ENCODE measurements at regions not wholly inside any gene's neighbourhood (a gene's known extent, or its start where the extent isn't known, plus 50 kb on each side); places are given as distances from the start of the nearest gene placed in this dataset.

DNA sequence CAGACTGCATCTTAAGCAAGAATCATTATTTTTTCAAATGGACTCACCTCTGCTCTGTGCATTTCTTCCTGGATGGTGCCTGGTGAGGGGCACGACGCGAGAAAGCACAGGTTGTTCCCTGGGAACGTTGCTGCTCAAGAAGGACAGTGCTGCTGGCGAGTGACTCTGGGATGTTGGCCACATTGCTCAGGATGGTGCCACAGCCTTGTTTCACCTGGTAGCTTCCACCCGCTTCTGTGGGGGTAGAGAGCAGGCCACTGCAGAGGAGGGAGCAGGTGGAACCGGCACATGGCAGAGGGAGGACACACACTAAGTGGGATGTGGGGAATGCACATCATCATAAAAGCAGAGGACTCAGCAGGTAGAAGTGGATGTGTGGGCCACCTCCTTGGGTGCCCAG lies 444.7 kb downstream of the TCERG1L start:
- H3K4me1 Mint-ChIP-seq = no peaks in the 10 kb centered on the region
- H3K9me3 Mint-ChIP-seq = no peaks in the 10 kb centered on the region
- H3K36me3 Mint-ChIP-seq = no peaks in the 10 kb centered on the region
- no peak for DNase-seq
- peaks cover 12% of the 10 kb centered on the region for H3K27me3 Mint-ChIP-seq
- no peak overlapping the region for H3K27ac Mint-ChIP-seq
- no peak overlapping the region for H3K4me3 Mint-ChIP-seq

DNA sequence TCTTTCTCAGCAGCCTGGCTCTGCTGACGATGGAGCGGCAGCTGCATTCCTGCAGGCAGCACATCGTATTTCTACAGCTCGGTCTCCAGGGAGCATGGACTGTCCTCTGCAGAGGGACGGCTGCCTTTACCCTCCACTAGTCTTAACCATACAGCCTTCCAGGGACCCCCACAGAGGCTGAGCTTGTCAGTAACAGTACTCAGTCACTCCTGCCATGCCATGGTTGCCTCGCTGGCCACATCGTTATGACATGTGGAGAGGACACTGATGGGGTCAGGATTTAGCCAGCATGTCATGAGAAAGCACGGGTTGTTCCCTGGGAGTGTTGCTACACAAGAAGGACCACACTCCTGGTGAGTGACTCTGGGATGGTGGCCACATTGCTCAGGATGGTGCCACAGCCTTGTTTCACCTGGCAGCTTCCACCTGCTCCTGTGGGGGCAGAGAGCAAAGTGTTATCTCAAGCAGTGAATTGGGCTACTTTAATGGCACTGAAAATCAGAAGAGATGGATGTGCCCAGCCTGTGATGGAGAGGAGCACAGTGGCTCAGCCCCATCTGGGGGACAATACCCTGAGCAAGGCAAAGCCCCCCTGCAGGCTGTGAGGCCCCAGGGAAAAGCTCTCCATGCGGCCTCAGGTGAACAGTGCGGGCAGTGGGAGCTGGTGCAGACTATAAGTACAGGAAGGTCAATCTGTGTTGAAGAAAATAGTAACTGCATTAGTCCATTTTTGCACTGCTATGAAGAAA lies 443.9 kb downstream of the TCERG1L start:
- Mint-ChIP-seq H3K9me3 (no peaks in the 10 kb centered on the region), H3K4me1 (no peaks in the 10 kb centered on the region), H3K27ac (no peak overlapping the region), H3K36me3 (no peaks in the 10 kb centered on the region), H3K4me3 (no peak overlapping the region), H3K27me3 (peaks cover 15% of the 10 kb centered on the region)
- no peak for DNase-seq

DNA sequence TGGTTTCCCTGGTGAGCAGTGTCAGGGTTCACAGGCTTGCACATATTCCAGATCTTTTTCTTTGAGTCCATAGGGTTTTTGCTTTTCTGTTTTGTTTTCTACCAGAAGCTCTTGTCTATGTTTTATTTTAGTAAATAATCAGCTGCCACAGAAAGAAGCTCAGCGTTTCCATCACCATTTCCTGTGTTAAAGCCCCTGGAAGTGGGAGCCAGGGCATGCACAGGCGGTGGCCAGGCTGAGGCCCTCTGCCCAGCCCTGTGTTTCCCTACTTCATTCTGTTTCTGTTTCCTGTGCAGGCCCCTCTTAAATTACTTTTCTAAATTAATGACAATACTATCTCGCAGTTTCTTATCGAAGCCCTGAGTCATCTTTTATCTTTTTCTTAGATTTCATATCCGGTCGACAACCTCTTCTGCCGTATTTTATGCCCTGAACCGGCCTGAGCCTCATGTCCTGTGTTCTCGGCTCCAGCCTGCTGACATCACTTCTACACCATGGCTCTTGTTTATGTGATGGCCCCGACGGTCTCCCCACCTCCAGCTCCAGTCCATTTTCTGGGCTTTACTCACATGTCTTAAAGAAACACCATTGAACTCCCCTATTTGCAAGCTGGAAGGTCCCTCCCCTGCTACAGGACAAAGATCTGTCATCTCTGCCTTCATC lies 442.2 kb downstream of the TCERG1L start:
- no peaks in the 10 kb centered on the region for H3K36me3 Mint-ChIP-seq
- no peak overlapping the region for H3K4me3 Mint-ChIP-seq
- H3K4me1 Mint-ChIP-seq = no peaks in the 10 kb centered on the region
- no peak for DNase-seq
- H3K27ac Mint-ChIP-seq = no peak overlapping the region
- H3K27me3 Mint-ChIP-seq = peaks cover 15% of the 10 kb centered on the region
- H3K9me3 Mint-ChIP-seq = no peaks in the 10 kb centered on the region

DNA sequence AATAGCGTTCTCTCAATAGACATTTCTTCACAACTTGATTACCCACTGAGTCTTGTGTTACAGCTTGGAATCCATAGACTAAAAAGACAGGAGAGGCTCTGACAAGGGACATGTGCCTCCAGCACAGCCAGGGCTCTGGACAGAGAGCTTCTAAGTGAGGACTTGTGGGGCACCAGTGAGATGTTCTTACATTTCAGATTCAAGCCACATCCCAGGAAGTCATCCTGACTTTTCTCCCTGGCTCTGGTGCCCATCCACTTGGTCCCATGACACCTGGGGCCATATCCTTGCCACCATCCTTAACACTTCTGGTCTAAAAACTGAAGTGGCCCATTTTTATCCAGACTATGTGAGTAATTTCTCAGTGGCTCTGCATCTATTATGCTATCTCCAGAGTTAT lies 440.1 kb downstream of the TCERG1L start:
- H3K27me3 Mint-ChIP-seq = peaks cover 15% of the 10 kb centered on the region
- no peak for DNase-seq
- H3K9me3 Mint-ChIP-seq = no peaks in the 10 kb centered on the region
- H3K4me1 Mint-ChIP-seq = no peaks in the 10 kb centered on the region
- no peaks in the 10 kb centered on the region for H3K36me3 Mint-ChIP-seq
- no peak overlapping the region for H3K4me3 Mint-ChIP-seq
- H3K27ac Mint-ChIP-seq = no peak overlapping the region

DNA sequence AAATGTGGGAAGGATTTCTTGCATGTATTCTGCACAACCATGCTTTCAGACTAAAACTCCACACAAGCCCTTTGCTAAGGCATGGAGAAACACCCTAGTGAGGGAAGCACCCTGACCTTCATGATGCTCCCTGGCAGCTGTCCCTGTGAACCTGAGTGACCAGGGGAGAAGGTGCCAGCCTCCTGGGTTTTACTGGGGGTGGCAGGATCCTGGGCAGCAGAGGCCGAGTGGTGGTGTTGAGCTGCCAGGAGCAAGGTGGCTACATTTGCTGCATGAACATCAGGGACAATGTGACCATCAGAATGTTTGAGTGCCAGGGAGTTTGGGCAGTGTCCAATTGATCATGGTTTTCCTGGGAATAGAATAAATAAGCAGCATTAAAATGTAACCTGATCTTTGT lies 437.9 kb downstream of the TCERG1L start:
- Mint-ChIP-seq H3K4me3 (no peak overlapping the region), H3K27me3 (peaks cover 15% of the 10 kb centered on the region), H3K9me3 (no peaks in the 10 kb centered on the region), H3K4me1 (no peaks in the 10 kb centered on the region), H3K27ac (no peak overlapping the region), H3K36me3 (no peaks in the 10 kb centered on the region)
- no peak for DNase-seq

DNA sequence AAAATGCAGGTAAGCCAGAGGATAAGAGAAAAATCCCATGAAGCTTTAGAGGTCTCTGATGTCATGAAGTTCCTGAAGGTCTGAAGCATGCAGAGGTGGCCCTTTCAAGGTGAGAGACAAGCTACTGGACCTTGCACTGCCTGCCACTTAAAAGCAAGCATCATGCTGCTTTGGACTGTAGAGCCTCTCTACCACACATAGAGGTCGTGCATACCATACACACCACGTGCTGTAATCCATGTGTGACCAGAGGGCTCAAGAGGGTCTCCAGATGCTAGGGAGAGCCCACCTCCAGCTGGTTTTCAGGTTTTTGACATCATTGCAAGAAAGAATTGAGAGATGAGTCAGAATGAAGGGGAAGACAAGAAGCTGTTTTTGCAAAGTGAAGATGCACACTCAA lies 436.4 kb downstream of the TCERG1L start:
- Mint-ChIP-seq H3K9me3 (no peaks in the 10 kb centered on the region), H3K36me3 (no peaks in the 10 kb centered on the region), H3K4me3 (no peak overlapping the region), H3K27ac (no peak overlapping the region), H3K4me1 (no peaks in the 10 kb centered on the region), H3K27me3 (peaks cover 10% of the 10 kb centered on the region)
- no peak for DNase-seq

DNA sequence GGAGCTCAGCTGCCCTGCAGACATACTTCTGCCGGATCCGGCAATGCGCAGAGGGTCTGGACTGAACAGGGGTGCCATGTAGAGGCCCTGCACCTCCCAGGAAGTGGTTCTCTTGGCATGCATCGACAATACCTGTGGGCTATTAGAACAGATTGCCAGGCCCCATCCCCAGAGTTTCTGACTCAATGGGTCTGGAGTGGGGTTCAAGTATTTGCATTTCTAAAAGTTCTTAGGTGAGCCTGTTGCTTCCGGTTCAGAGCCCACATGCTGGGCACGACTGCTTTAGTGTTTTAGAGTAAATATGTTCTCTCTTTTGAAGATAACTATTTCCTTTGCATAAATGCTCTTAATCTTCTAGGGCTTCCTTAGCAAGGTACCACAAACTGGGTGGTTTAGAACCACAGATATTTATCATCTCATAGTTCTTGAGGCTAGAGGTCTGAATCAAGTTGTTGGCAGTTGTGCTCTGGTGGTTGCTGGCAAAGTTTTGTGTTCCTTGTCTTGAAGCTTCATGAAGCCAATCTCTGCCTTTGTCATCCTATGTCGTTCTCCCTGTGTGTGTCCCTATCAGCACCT lies 435.5 kb downstream of the TCERG1L start:
- H3K27ac Mint-ChIP-seq = no peak overlapping the region
- H3K36me3 Mint-ChIP-seq = no peaks in the 10 kb centered on the region
- no peak overlapping the region for H3K4me3 Mint-ChIP-seq
- peaks cover 7% of the 10 kb centered on the region for H3K27me3 Mint-ChIP-seq
- H3K9me3 Mint-ChIP-seq = no peaks in the 10 kb centered on the region
- H3K4me1 Mint-ChIP-seq = no peaks in the 10 kb centered on the region
- no peak for DNase-seq

DNA sequence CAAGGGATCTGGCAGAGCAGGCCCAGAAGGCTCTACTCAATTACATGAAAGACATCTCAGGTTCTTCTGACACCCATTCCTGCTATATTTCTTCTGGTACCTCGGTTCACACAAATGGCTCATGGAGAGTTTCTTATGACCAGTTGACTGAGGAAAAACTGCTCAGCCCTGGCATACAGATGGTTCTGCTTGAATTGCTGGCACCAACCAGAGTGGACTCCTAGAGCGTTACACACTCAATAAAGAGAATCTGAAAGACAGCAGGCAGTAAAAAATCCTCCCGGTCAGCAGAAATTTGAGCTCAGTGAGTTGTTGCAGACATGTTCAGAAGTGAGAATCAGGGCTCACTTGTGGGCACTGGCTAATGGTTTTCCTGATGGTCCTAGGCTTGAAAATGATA lies 434.4 kb downstream of the TCERG1L start:
- Mint-ChIP-seq H3K27me3 (peaks cover 1% of the 10 kb centered on the region), H3K27ac (no peak overlapping the region), H3K36me3 (no peaks in the 10 kb centered on the region), H3K4me3 (no peak overlapping the region), H3K9me3 (no peaks in the 10 kb centered on the region), H3K4me1 (no peaks in the 10 kb centered on the region)
- no peak for DNase-seq

DNA sequence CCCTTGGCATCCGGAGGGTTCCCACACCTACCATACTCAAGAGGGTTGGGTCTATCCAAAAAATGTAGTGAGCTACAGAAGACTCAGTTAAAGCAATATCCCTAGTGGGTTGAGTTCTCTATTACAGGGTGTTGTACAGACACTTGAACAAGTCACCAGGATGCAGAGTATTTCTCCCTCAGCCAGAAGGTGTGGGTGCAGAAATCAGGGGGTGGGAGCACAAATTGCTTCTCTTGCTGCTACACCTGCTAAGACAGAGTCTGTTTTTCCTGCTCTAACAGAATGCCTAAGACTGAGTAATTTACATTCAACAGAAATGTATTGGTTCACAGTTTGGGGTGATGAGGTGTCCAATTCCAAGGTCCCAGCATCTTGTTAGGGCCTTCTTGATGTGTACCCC lies 433.4 kb downstream of the TCERG1L start:
- Mint-ChIP-seq H3K4me1 (no peaks in the 10 kb centered on the region), H3K36me3 (no peaks in the 10 kb centered on the region), H3K9me3 (no peaks in the 10 kb centered on the region), H3K27ac (no peak overlapping the region), H3K27me3 (no peaks in the 10 kb centered on the region), H3K4me3 (no peak overlapping the region)
- no peak for DNase-seq

DNA sequence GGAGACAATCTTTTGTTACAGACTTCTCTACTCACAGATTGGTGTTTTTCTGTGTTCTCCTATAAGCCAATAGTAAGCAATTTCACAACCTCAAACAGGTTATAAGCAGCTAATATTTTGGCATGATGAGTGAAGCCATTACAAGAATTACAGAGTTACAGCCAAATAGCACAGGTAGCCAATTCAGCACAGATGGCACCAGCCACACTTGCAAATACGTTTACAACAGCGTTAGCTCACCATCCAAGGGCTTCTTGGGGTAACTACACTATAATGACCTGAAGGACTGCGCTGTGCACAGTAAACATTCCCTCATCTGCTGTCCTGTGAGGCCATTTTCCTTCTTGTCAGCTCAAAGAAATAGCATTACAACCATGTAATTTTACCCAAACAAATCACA lies 428.6 kb downstream of the TCERG1L start:
- DNase-seq = no peak
- H3K36me3 Mint-ChIP-seq = no peaks in the 10 kb centered on the region
- H3K9me3 Mint-ChIP-seq = no peaks in the 10 kb centered on the region
- no peak overlapping the region for H3K27ac Mint-ChIP-seq
- H3K4me1 Mint-ChIP-seq = no peaks in the 10 kb centered on the region
- H3K4me3 Mint-ChIP-seq = no peak overlapping the region
- peaks cover 5% of the 10 kb centered on the region for H3K27me3 Mint-ChIP-seq

DNA sequence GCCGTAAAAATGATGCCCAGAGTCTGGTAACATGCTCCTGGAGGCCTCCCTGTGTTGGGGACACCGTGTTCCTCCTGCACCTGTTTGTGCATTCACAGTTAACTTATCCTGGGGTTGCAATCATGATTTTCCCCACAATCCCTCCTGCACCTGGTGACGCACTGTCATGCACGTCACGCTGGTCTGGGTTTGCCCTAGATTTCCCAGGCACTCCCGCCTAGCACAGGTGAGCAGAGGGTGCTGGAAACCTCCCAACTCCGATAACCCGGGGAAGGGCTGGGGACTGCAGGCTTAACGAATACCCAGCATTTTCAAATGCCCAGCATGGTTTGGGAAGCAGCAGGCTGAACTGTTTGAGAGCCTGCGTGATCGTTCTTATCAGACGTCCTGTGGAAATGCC lies 427.1 kb downstream of the TCERG1L start:
- no peak overlapping the region for H3K27ac Mint-ChIP-seq
- H3K36me3 Mint-ChIP-seq = no peaks in the 10 kb centered on the region
- no peaks in the 10 kb centered on the region for H3K4me1 Mint-ChIP-seq
- no peaks in the 10 kb centered on the region for H3K9me3 Mint-ChIP-seq
- H3K4me3 Mint-ChIP-seq = no peak overlapping the region
- DNase-seq = no peak
- H3K27me3 Mint-ChIP-seq = peaks cover 5% of the 10 kb centered on the region

DNA sequence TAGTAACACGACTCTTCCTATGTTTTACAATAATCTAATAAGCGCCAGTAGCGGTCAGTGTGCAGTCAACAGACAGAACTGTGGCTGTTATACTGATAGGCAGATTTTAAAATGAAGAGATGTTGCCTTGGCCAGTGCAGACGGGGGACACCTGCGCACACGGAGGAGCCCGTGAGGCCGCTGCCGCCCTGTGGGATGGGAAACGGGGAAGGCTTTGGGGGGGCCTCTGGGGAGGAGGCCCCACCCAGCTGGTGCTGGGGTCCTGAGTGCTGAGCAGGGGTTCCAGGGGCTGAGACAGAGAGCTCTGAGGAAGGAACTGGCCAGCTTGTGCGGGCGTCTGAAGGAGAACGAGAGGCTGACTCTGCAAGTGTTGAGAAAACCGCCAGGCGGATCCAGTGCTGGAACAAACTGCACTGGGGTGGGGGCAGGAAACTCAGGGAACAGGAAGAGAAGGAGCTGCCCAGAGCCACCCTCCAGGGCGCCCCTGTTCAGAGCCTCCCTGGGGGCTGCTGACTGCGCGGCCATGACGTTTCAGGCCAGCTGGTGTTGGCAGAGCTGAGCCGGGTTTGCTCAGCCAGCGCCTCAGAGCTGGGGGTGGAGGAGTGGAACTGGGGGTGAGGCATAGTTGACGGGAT lies 426.4 kb downstream of the TCERG1L start:
- no peak for DNase-seq
- no peaks in the 10 kb centered on the region for H3K4me1 Mint-ChIP-seq
- H3K27ac Mint-ChIP-seq = no peak overlapping the region
- H3K4me3 Mint-ChIP-seq = no peak overlapping the region
- no peaks in the 10 kb centered on the region for H3K9me3 Mint-ChIP-seq
- no peaks in the 10 kb centered on the region for H3K36me3 Mint-ChIP-seq
- H3K27me3 Mint-ChIP-seq = peaks cover 5% of the 10 kb centered on the region

DNA sequence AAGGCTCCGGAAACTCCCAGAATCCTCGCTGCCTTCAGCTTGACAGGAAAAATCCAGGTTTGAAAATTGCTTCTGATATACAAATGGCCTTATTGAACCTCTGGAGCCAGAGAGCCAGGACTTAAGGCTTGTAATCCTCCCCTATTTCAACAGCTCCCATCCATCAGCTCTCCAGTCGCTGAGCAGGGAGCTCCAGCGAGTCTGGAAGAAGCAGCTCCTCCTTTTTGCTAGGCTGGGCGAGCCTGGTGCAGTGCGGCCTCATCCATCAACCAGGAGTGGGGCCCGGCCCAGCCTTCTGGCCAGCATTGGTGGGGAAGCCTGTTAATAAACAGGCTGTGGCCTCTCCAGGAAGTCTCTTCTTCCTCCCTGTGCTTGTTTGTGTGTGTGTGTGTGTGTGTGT lies 424.4 kb downstream of the TCERG1L start:
- Mint-ChIP-seq H3K9me3 (no peaks in the 10 kb centered on the region), H3K36me3 (no peaks in the 10 kb centered on the region), H3K4me3 (no peak overlapping the region), H3K27me3 (peaks cover 5% of the 10 kb centered on the region), H3K4me1 (no peaks in the 10 kb centered on the region), H3K27ac (no peak overlapping the region)
- DNase-seq = no peak

DNA sequence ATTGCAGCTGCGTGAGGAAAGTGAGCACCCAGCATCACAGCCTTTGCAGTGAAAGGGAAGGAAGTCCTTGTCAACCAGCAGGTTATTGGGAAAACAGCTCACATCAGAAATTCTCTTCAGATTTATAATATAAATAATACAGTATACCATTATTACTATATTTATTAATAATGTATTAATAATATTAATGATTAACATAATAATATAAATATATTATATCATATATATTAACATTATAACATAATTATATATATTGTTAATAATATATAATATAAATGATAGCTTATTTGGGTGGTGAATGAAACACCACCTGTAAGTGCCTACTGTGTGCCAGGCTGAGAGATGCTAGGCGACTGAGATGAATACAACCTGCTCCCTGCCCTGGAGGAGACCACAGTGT lies 423.0 kb downstream of the TCERG1L start:
- Mint-ChIP-seq H3K4me3 (no peak overlapping the region), H3K27me3 (peaks cover 5% of the 10 kb centered on the region), H3K36me3 (no peaks in the 10 kb centered on the region), H3K27ac (no peak overlapping the region), H3K4me1 (no peaks in the 10 kb centered on the region), H3K9me3 (no peaks in the 10 kb centered on the region)
- no peak for DNase-seq

DNA sequence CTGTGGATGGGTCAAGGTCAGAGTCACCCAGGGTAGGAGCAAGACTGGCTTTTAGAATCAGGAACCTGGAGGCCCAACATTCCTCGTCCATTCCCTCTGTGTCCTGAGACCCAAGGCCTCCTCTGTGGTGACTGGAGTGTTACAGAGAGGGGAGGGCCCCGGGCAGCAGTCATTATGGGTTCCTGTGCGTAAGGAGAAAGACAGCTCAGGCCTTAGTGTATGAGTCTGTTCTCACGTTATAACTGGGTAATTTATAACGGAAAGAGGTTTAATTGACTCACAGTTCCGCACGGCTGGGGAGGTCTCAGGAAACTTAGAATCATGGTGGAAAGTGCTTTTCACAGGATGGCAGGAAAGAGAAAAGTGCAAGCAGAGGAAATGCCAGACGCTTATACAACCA lies 422.3 kb downstream of the TCERG1L start:
- no peak overlapping the region for H3K27ac Mint-ChIP-seq
- H3K4me3 Mint-ChIP-seq = no peak overlapping the region
- H3K27me3 Mint-ChIP-seq = peaks cover 5% of the 10 kb centered on the region
- no peaks in the 10 kb centered on the region for H3K4me1 Mint-ChIP-seq
- no peaks in the 10 kb centered on the region for H3K36me3 Mint-ChIP-seq
- no peaks in the 10 kb centered on the region for H3K9me3 Mint-ChIP-seq
- no peak for DNase-seq

All from activated naive CD8-positive, alpha-beta T cell treated with anti-CD3 and anti-CD28 coated beads for 36 hours (primary cell).